Aorta (tissue), 5 donors: ENCODE measurements at regions not wholly inside any gene's neighbourhood (a gene's known extent, or its start where the extent isn't known, plus 50 kb on each side); places are given as distances from the start of the nearest gene placed in this dataset.
A peak's percentile ranks its signal among the peaks of the same experiment; 100 is the strongest.

Experiments used
- ATAC-seq: fragments of 200-7000 bp; cut with Tn5 transposase; one replicate; pipeline ENCODE4 v1.9.1; 2022; ENCODE audit warnings: moderate library complexity; ENCODE audit not compliant: low FRiP score
- DNase-seq, 2 donors: peaks; one replicate each; pipeline ENCODE4 v3.0.0-alpha.2; 2020
- H3K27ac ChIP-seq, 2 donors: one replicate each; pipeline ENCODE4 v1.5.1; 2013; ENCODE audit warnings: low read length in 2 of 2, mild to moderate bottlenecking in 2 of 2, moderate library complexity in 2 of 2, control low read depth in 1 of 2, inconsistent platforms in 1 of 2, low read depth in 1 of 2
- H3K27me3 ChIP-seq, 2 donors: one replicate each; pipeline ENCODE4 v1.6.1; 2013; ENCODE audit warnings: control low read depth in 1 of 2, low read length in 1 of 2, mild to moderate bottlenecking in 1 of 2, moderate library complexity in 1 of 2; ENCODE audit not compliant: insufficient read depth in 2 of 2, control insufficient read depth in 1 of 2
- H3K36me3 ChIP-seq, 2 donors: one replicate each; pipeline ENCODE4 v1.6.1; 2013; ENCODE audit warnings: control low read depth in 1 of 2, low read length in 1 of 2, mild to moderate bottlenecking in 1 of 2; ENCODE audit not compliant: insufficient read depth in 2 of 2, control insufficient read depth in 1 of 2
- H3K4me1 ChIP-seq, 2 donors: one replicate each; pipeline ENCODE4 v1.6.1; 2013; ENCODE audit warnings: low read length in 2 of 2, control low read depth in 1 of 2, mild to moderate bottlenecking in 1 of 2, moderate library complexity in 1 of 2; ENCODE audit not compliant: insufficient read depth in 2 of 2, control insufficient read depth in 1 of 2
- H3K4me3 ChIP-seq, 2 donors: one replicate each; pipeline ENCODE4 v1.5.1; 2013; ENCODE audit warnings: low read length in 2 of 2, control low read depth in 1 of 2, mild to moderate bottlenecking in 1 of 2
- H3K9me3 ChIP-seq: one replicate; pipeline ENCODE4 v1.6.1; 2013; ENCODE audit warnings: mild to moderate bottlenecking, low read length; ENCODE audit not compliant: control insufficient read depth
- WGBS, 2 donors: extraction: QIAGEN DNeasy Blood & Tissue Kit; methylation state at CpG; one replicate each; pipeline ENCODE4 v1.1.7; 2013; 5-methylcytosine and 5-hydroxymethylcytosine counted together
- intact Hi-C, 2 donors: fragments of 100-400 bp; cut with DNase I; formaldehyde crosslinking; loops; one replicate each; pipeline versions ENCODE4 v1.14.2 to v1.15.0; 2022
- donor health status: healthy with polysubstance abuse.
- donor health status: Bipolar disorder and iron deficiency.
- donor health status: DM: no; HTN: no; CAD: no.
- donor health status: DM: no; HTN: no; CAD: no.
- donor health status: DM: yes; HTN: yes; CAD: no.

- intact Hi-C loops = no loop called here
- no peak for DNase-seq
- 27 to 29% methylated on average over 1 of the region's 1 CpG for WGBS, 2 donors
- no peaks in the 10 kb centered on the region for H3K4me1 ChIP-seq
- H3K4me3 ChIP-seq = no peak overlapping the region
- no peak for ATAC-seq
- no peak overlapping the region for H3K27ac ChIP-seq
- H3K36me3 ChIP-seq = no peaks in the 10 kb centered on the region
- H3K27me3 ChIP-seq = no peaks in the 10 kb centered on the region
- H3K9me3 ChIP-seq = peaks cover 1% of the 10 kb centered on the region
Observed at GRCh38 chr3:83496462-83496861, 1462.3 kb upstream of the CADM2 start.

- Histone ChIP-seq H3K4me3 (no peak overlapping the region), H3K36me3 (no peaks in the 10 kb centered on the region), H3K4me1 (no peaks in the 10 kb centered on the region), H3K27ac (no peak overlapping the region), H3K27me3 (no peaks in the 10 kb centered on the region), H3K9me3 (peaks cover 1% of the 10 kb centered on the region)
- DNase-seq (no peak), ATAC-seq (no peak)
- 63 to 75% methylated on average over 1 of the region's 1 CpG for WGBS, 2 donors
- intact Hi-C loops = no loop called here
Observed at GRCh38 chr3:83498361-83499016, 1460.3 kb upstream of the CADM2 start.

- Histone ChIP-seq H3K4me1 (no peaks in the 10 kb centered on the region), H3K27me3 (no peaks in the 10 kb centered on the region), H3K4me3 (no peak overlapping the region), H3K36me3 (no peaks in the 10 kb centered on the region), H3K27ac (no peak overlapping the region), H3K9me3 (peaks cover 2% of the 10 kb centered on the region)
- intact Hi-C loops = no loop called here
- ATAC-seq (peak; percentile 30), DNase-seq (no peak)
- 88 to 90% methylated on average over 7 of the region's 7 CpGs for WGBS, 2 donors
Observed at GRCh38 chr3:83500422-83500821, 1458.4 kb upstream of the CADM2 start.

GRCh38 chr3:83500931-83501330, 1457.9 kb upstream of the CADM2 start:
- Histone ChIP-seq H3K36me3 (no peaks in the 10 kb centered on the region), H3K27ac (no peak overlapping the region), H3K27me3 (no peaks in the 10 kb centered on the region), H3K4me3 (no peak overlapping the region), H3K4me1 (no peaks in the 10 kb centered on the region), H3K9me3 (peaks cover 2% of the 10 kb centered on the region)
- WGBS, 2 donors = 62 to 95% methylated on average over 2 of the region's 2 CpGs
- intact Hi-C loops = no loop called here
- ATAC-seq = no peak
- DNase-seq = no peak

GRCh38 chr3:83513051-83513450, 1445.7 kb upstream of the CADM2 start:
- DNase-seq (no peak), ATAC-seq (no peak)
- H3K27me3 ChIP-seq = no peaks in the 10 kb centered on the region
- H3K4me1 ChIP-seq = no peaks in the 10 kb centered on the region
- no peaks in the 10 kb centered on the region for H3K36me3 ChIP-seq
- H3K4me3 ChIP-seq = no peak overlapping the region
- H3K9me3 ChIP-seq = peaks cover 1% of the 10 kb centered on the region
- H3K27ac ChIP-seq = no peak overlapping the region
- WGBS, 2 donors = 72% methylated on average over 2 of the region's 2 CpGs
- intact Hi-C loops = no loop called here

- H3K9me3 ChIP-seq = peaks cover 1% of the 10 kb centered on the region
- no peaks in the 10 kb centered on the region for H3K4me1 ChIP-seq
- 56 to 67% methylated on average over 3 of the region's 3 CpGs for WGBS, 2 donors
- H3K4me3 ChIP-seq = no peak overlapping the region
- no peak overlapping the region for H3K27ac ChIP-seq
- intact Hi-C loops = no loop called here
- no peaks in the 10 kb centered on the region for H3K36me3 ChIP-seq
- ATAC-seq = no peak
- no peaks in the 10 kb centered on the region for H3K27me3 ChIP-seq
- DNase-seq = no peak
Observed at GRCh38 chr3:83513677-83514076, 1445.1 kb upstream of the CADM2 start.

- H3K36me3 ChIP-seq = no peaks in the 10 kb centered on the region
- no peaks in the 10 kb centered on the region for H3K4me1 ChIP-seq
- 85 to 86% methylated on average over 6 of the region's 6 CpGs for WGBS, 2 donors
- ATAC-seq (no peak), DNase-seq (no peak)
- intact Hi-C loops = no loop called here
- no peaks in the 10 kb centered on the region for H3K9me3 ChIP-seq
- H3K27me3 ChIP-seq = no peaks in the 10 kb centered on the region
- H3K4me3 ChIP-seq = no peak overlapping the region
- no peak overlapping the region for H3K27ac ChIP-seq
Observed at GRCh38 chr3:83514130-83514914, 1444.5 kb upstream of the CADM2 start.

GRCh38 chr3:83515123-83515522, 1443.7 kb upstream of the CADM2 start:
- Histone ChIP-seq H3K9me3 (no peaks in the 10 kb centered on the region), H3K4me1 (no peaks in the 10 kb centered on the region), H3K27me3 (no peaks in the 10 kb centered on the region), H3K4me3 (no peak overlapping the region), H3K36me3 (no peaks in the 10 kb centered on the region), H3K27ac (no peak overlapping the region)
- WGBS, 2 donors = 93 to 95% methylated on average over 18 of the region's 18 CpGs
- DNase-seq (no peak), ATAC-seq (no peak)
- intact Hi-C loops = no loop called here

GRCh38 chr3:83523470-83524073, 1435.2 kb upstream of the CADM2 start:
- no peaks in the 10 kb centered on the region for H3K9me3 ChIP-seq
- ATAC-seq = no peak
- no peaks in the 10 kb centered on the region for H3K4me1 ChIP-seq
- no peaks in the 10 kb centered on the region for H3K36me3 ChIP-seq
- intact Hi-C loops = loop anchor here in 1 of 2 donors (10.0 kb wide), 1 partner anchor 879 kb away; no protein-coding TSS in a partner anchor
- 8% methylated on average over 7 of the region's 7 CpGs for WGBS, 2 donors
- no peak for DNase-seq
- H3K27me3 ChIP-seq = no peaks in the 10 kb centered on the region
- no peak overlapping the region for H3K27ac ChIP-seq
- H3K4me3 ChIP-seq = no peak overlapping the region
